T-helper 2 cell treated with Interferon-gamma antibody and Interleukin-4, amounts not matched to agents 5 μg/mL and 100 μg/mL, for 36 hours (primary cell): ENCODE measurements at regions not wholly inside any gene's neighbourhood (a gene's known extent, or its start where the extent isn't known, plus 50 kb on each side); places are given as distances from the start of the nearest gene placed in this dataset.
A peak's percentile ranks its signal among the peaks of the same experiment; 100 is the strongest.

Experiments used
- DNase-seq: peaks from one replicate; pipeline ENCODE4 v3.0.0; 2021; ENCODE audit warnings: low spot score
- H3K27ac Mint-ChIP-seq: one replicate; pipeline ENCODE4 v1.8.0; 2021; ENCODE audit warnings: mild to moderate bottlenecking, mixed read lengths
- H3K27me3 Mint-ChIP-seq: one replicate; pipeline ENCODE4 v1.8.0; 2021; ENCODE audit warnings: low read depth, mixed read lengths
- H3K36me3 Mint-ChIP-seq: one replicate; pipeline ENCODE4 v1.8.0; 2021; ENCODE audit warnings: low read depth, mixed read lengths
- H3K4me1 Mint-ChIP-seq: one replicate; pipeline ENCODE4 v1.8.0; 2021; ENCODE audit warnings: low read depth, mixed read lengths
- H3K4me3 Mint-ChIP-seq: one replicate; pipeline ENCODE4 v1.8.0; 2022; ENCODE audit warnings: mild to moderate bottlenecking, moderate library complexity, mixed read lengths
- H3K9me3 Mint-ChIP-seq: one replicate; pipeline ENCODE4 v1.8.0; 2021; ENCODE audit warnings: mixed read lengths

- H3K27me3 Mint-ChIP-seq: peaks cover 4% of the 10 kb centered on the region
- H3K4me1 Mint-ChIP-seq: peaks cover 15% of the 10 kb centered on the region
- no peak overlapping the region for H3K4me3 Mint-ChIP-seq
- H3K36me3 Mint-ChIP-seq: peaks cover 1% of the 10 kb centered on the region
- no peaks in the 10 kb centered on the region for H3K9me3 Mint-ChIP-seq
- DNase-seq: no peak
- H3K27ac Mint-ChIP-seq: no peak overlapping the region
Observed at GRCh38 chr2:38192976-38193375, 117.0 kb upstream of the CYP1B1 start.

- H3K4me1 Mint-ChIP-seq: peaks cover 15% of the 10 kb centered on the region
- H3K9me3 Mint-ChIP-seq: no peaks in the 10 kb centered on the region
- no peak for DNase-seq
- H3K27ac Mint-ChIP-seq: no peak overlapping the region
- H3K27me3 Mint-ChIP-seq: peaks cover 4% of the 10 kb centered on the region
- H3K36me3 Mint-ChIP-seq: peaks cover 1% of the 10 kb centered on the region
- H3K4me3 Mint-ChIP-seq: no peak overlapping the region
Observed at GRCh38 chr2:38192046-38192445, 116.1 kb upstream of the CYP1B1 start.

GRCh38 chr2:38191516-38191915, 115.6 kb upstream of the CYP1B1 start:
- Mint-ChIP-seq H3K36me3 (peaks cover 1% of the 10 kb centered on the region), H3K27ac (no peak overlapping the region), H3K4me1 (peaks cover 15% of the 10 kb centered on the region), H3K4me3 (no peak overlapping the region), H3K27me3 (peaks cover 3% of the 10 kb centered on the region), H3K9me3 (no peaks in the 10 kb centered on the region)
- DNase-seq: no peak

- H3K9me3 Mint-ChIP-seq: no peaks in the 10 kb centered on the region
- peaks cover 15% of the 10 kb centered on the region for H3K4me1 Mint-ChIP-seq
- H3K4me3 Mint-ChIP-seq: peak overlapping the region; percentile 16
- no peak for DNase-seq
- H3K27ac Mint-ChIP-seq: no peak overlapping the region
- peaks cover 1% of the 10 kb centered on the region for H3K36me3 Mint-ChIP-seq
- peaks cover 1% of the 10 kb centered on the region for H3K27me3 Mint-ChIP-seq
Observed at GRCh38 chr2:38190542-38191218, 114.7 kb upstream of the CYP1B1 start.

GRCh38 chr2:38187541-38188011, 111.6 kb upstream of the CYP1B1 start:
- Mint-ChIP-seq H3K27ac (no peak overlapping the region), H3K4me1 (peaks cover 20% of the 10 kb centered on the region), H3K9me3 (no peaks in the 10 kb centered on the region), H3K36me3 (no peaks in the 10 kb centered on the region), H3K4me3 (no peak overlapping the region), H3K27me3 (no peaks in the 10 kb centered on the region)
- DNase-seq: no peak

- Mint-ChIP-seq H3K9me3 (no peaks in the 10 kb centered on the region), H3K36me3 (no peaks in the 10 kb centered on the region), H3K4me3 (no peak overlapping the region), H3K4me1 (peaks cover 8% of the 10 kb centered on the region), H3K27ac (no peak overlapping the region), H3K27me3 (peaks cover 3% of the 10 kb centered on the region)
- DNase-seq: no peak
Observed at GRCh38 chr2:38185012-38185491, 109.1 kb upstream of the CYP1B1 start.

GRCh38 chr2:38182492-38183003, 106.6 kb upstream of the CYP1B1 start:
- Mint-ChIP-seq H3K9me3 (no peaks in the 10 kb centered on the region), H3K4me1 (peaks cover 8% of the 10 kb centered on the region), H3K27ac (no peak overlapping the region), H3K4me3 (no peak overlapping the region), H3K36me3 (no peaks in the 10 kb centered on the region), H3K27me3 (peaks cover 9% of the 10 kb centered on the region)
- no peak for DNase-seq

- Mint-ChIP-seq H3K27ac (no peak overlapping the region), H3K27me3 (peaks cover 9% of the 10 kb centered on the region), H3K9me3 (no peaks in the 10 kb centered on the region), H3K36me3 (no peaks in the 10 kb centered on the region), H3K4me1 (peaks cover 8% of the 10 kb centered on the region), H3K4me3 (no peak overlapping the region)
- DNase-seq: no peak
Observed at GRCh38 chr2:38181806-38182491, 106.0 kb upstream of the CYP1B1 start.

GRCh38 chr2:38180754-38181153, 104.8 kb upstream of the CYP1B1 start:
- Mint-ChIP-seq H3K4me1 (peaks cover 8% of the 10 kb centered on the region), H3K36me3 (no peaks in the 10 kb centered on the region), H3K4me3 (no peak overlapping the region), H3K27ac (no peak overlapping the region), H3K9me3 (no peaks in the 10 kb centered on the region), H3K27me3 (peaks cover 9% of the 10 kb centered on the region)
- DNase-seq: no peak

GRCh38 chr2:38178556-38179419, 102.8 kb upstream of the CYP1B1 start:
- no peak overlapping the region for H3K4me3 Mint-ChIP-seq
- H3K9me3 Mint-ChIP-seq: no peaks in the 10 kb centered on the region

GRCh38 chr2:38178119-38178518, 102.2 kb upstream of the CYP1B1 start:
- Mint-ChIP-seq H3K9me3 (no peaks in the 10 kb centered on the region), H3K27ac (no peak overlapping the region), H3K4me3 (no peak overlapping the region), H3K27me3 (peaks cover 13% of the 10 kb centered on the region), H3K36me3 (no peaks in the 10 kb centered on the region), H3K4me1 (no peaks in the 10 kb centered on the region)
- no peak for DNase-seq

More at GRCh38 chr2:38178556-38179419, 102.8 kb upstream of the CYP1B1 start:
- peaks cover 13% of the 10 kb centered on the region for H3K27me3 Mint-ChIP-seq
- no peak overlapping the region for H3K27ac Mint-ChIP-seq
- no peaks in the 10 kb centered on the region for H3K4me1 Mint-ChIP-seq
- DNase-seq: no peak
- no peaks in the 10 kb centered on the region for H3K36me3 Mint-ChIP-seq

GRCh38 chr2:38176619-38177021, 100.7 kb upstream of the CYP1B1 start:
- no peaks in the 10 kb centered on the region for H3K9me3 Mint-ChIP-seq
- H3K4me1 Mint-ChIP-seq: no peaks in the 10 kb centered on the region
- peaks cover 16% of the 10 kb centered on the region for H3K27me3 Mint-ChIP-seq
- H3K27ac Mint-ChIP-seq: no peak overlapping the region
- no peak overlapping the region for H3K4me3 Mint-ChIP-seq
- DNase-seq: no peak
- no peaks in the 10 kb centered on the region for H3K36me3 Mint-ChIP-seq

GRCh38 chr2:38174646-38175423, 98.9 kb upstream of the CYP1B1 start:
- no peak for DNase-seq
- no peak overlapping the region for H3K27ac Mint-ChIP-seq

More at GRCh38 chr2:38174646-38175423, 98.9 kb upstream of the CYP1B1 start:
- Mint-ChIP-seq H3K36me3 (no peaks in the 10 kb centered on the region), H3K4me1 (no peaks in the 10 kb centered on the region), H3K27me3 (peaks cover 19% of the 10 kb centered on the region), H3K9me3 (no peaks in the 10 kb centered on the region), H3K4me3 (no peak overlapping the region)
